ACHN (cell line): ENCODE measurements at regions not wholly inside any gene's neighbourhood (a gene's known extent, or its start where the extent isn't known, plus 50 kb on each side); places are given as distances from the start of the nearest gene placed in this dataset.

ENCODE experiments used
- DNase-seq: peaks from one replicate; pipeline ENCODE4 v3.0.0-alpha.2; 2015
- in situ Hi-C: cut with HindIII; loops from 2 replicates; pipeline ENCODE4 v1.10.0; 2017; ENCODE audit warnings: low sequenced_read_pairs, low pct_ligation_motif_present, low pct_unique_long_range_greater_than_20kb

DNA sequence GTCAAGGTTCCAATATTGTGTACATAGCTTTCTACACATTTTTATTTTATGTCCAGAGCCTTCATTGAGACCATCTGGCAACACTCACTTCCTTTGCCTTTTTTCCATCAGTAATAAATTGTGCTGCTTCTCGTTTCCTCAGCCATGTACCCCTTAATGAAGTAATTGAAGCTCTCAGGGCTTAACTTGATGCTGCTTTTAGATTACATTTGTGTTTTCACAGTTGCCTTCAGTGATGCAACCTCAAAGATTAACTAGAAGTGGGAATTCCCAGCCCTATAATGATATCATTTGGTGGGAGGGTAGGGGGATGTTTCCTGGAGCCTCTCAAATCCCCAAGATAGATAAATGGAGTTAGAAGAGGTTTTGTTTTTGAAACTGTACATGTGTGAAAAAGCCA lies 80.2 kb upstream of the KRR1 start:
- DNase-seq: no peak
- in situ Hi-C loops: no loop called here

- DNase-seq: no peak
- in situ Hi-C loops: no loop called here
These were observed 78.4 kb upstream of the KRR1 start for GRCh38 chr12:75589801-75590200.

- no peak for DNase-seq
- in situ Hi-C loops: no loop called here
These were observed 76.1 kb upstream of the KRR1 start for GRCh38 chr12:75587340-75588106.

DNA sequence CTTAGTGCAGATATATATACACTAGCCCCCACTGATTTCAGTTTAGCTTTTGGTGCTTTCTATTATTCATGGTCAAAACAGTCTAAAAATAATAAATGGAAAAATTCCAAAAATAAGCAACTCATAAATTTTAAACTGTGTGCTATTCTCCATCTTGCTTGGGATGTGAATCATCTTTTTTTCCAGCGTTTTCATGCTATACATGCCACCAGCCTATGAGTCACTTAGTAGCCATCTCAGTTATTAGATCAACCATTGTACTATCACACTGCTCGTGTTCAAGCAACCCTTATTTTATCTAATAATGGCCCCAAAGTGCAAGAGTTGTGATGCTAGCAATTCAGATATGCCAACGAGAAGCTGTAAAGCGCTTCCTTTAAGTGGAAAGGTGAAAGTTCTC lies 73.9 kb upstream of the KRR1 start:
- in situ Hi-C loops: no loop called here
- peak; percentile 77 for DNase-seq

GRCh38 chr12:75583355-75583754 lies 71.9 kb upstream of the KRR1 start:
- no peak for DNase-seq
- in situ Hi-C loops: no loop called here

DNA sequence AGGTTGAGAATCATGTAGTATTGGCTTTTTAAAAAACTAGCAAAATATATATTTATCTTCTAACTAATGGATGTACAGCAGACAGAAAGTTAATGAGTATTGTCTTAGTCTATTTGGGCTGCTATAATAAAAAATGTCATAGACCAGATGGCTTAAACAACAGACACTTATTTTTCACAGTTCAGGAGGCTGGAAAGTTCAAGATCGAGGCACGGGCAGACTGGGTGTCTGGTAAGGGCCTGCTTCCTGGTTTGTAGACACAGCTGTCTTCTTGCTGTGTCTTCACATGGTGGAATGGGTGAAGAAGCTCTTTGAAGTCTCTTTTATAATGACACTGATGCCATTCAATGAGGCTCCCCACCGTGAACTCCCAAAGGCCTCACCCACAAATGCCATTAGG lies 70.1 kb upstream of the KRR1 start:
- in situ Hi-C loops: no loop called here
- no peak for DNase-seq

DNA sequence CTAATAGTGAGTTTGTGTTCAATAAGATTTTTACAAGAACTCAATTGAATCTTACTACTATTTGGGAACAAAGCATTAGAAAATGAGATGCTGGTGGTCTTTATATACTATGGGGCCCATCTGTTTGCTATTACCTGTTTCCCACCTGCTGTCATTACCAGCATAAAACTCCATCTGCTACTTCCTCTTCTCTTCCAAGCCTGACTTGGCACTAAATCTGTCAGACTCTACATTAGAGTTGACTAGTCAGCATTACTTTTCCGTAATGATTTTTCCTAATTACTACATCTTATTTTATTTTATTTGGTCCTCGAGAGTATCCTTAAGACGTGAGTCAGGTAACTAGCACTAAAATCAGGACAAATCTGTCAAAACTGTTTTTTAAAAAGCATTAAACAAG lies 68.1 kb upstream of the KRR1 start:
- DNase-seq: no peak
- in situ Hi-C loops: no loop called here

GRCh38 chr12:75578546-75578945 lies 67.1 kb upstream of the KRR1 start:
- DNase-seq: no peak
- in situ Hi-C loops: no loop called here

DNA sequence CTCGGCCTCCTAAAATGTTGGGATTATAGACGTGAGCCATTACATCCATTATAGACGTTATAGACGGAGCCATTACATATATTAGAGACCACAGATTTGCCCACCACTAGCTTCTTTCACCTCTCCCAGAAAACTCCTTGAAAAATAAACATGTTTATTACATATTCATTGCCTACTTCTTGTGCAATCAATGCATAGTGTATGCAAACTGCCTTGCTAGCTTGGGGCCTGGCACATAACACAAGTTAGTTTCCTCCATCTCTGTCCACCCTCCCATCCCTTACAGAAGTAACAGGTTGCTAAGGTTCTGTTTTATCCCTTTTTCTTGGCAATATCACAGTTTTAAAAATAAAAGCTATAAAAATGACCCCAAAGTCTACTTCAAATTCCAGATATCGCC lies 66.4 kb upstream of the KRR1 start:
- no peak for DNase-seq
- in situ Hi-C loops: no loop called here

DNA sequence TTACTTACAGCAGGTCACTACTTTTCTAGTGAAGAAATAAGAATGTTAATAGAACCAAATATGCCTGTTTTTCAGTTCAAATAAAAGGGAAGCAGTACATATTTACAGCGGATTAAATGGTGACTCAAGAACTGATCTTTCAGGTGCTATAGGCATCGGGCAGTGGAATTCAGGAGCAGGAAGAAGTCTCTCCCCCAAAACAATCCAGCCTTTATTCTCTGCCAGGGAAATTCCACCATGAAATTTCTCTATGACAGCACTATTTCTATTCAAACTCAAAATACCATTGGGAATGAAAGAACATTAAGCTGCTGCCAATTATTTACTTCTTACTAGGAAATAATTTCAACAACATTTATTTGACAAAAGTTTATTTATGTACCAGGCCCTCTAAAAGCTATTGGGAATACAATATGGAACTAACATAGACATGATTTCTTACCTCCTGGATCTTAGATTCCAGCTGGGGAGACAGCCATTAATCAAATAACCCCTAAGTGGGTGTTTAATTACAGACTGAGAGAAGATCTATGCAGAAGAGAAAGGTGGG lies 60.3 kb upstream of the KRR1 start:
- in situ Hi-C loops: no loop called here
- DNase-seq: no peak

- no peak for DNase-seq
These were observed 59.8 kb upstream of the KRR1 start for GRCh38 chr12:75571204-75571603.

DNA sequence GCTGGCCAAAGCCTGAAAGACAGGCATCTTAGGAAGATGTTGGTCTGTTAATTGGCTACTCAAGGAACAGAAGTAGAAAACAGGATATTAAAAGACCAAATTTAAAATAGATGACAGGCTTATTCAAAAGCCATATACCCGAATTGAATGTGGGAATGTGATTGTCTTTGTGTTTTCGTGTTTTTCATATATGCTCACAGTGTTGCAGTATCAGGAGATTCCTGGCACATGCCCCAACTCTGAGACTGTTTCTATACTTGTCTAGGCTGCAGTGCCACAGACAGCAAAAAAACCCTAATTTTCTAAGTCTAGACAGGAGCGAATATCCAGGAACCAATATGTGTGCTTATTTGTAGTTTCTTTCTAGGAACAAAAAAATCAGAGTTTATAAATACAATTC lies 57.4 kb upstream of the KRR1 start:
- in situ Hi-C loops: no loop called here
- DNase-seq: no peak

More at GRCh38 chr12:75571204-75571603, 59.8 kb upstream of the KRR1 start:
- in situ Hi-C loops: no loop called here

- in situ Hi-C loops: no loop called here
- DNase-seq: no peak
These were observed 57.0 kb upstream of the KRR1 start for GRCh38 chr12:75568393-75568792.

GRCh38 chr12:75565795-75566194 lies 54.4 kb upstream of the KRR1 start:
- in situ Hi-C loops: no loop called here
- DNase-seq: no peak

DNA sequence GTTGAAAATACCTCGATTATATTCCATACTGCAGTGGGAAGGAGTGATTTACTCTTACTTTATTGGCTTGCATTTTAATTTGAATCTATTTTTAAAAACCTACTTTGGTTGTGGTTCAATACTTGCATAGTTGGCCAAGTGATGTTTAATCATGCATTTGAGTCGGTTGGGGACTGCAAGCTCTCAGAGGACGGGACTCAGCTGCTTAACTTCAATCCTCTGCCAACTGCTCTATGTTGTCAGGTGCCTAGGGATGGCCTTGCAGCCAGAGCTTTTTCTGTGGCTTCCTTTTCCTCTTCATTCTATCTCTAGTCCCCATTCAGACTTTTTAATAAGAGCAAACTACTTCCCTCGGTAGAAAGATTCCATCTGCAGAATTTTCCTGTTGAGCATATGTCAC lies 53.4 kb upstream of the KRR1 start:
- in situ Hi-C loops: no loop called here

GRCh38 chr12:75564398-75564797 lies 53.0 kb upstream of the KRR1 start:
- no peak for DNase-seq
- in situ Hi-C loops: no loop called here

More for the DNA sequence above, 53.4 kb upstream of the KRR1 start:
- no peak for DNase-seq

- in situ Hi-C loops: no loop called here
- no peak for DNase-seq
These were observed 51.9 kb upstream of the KRR1 start for GRCh38 chr12:75563351-75563750.

- in situ Hi-C loops: no loop called here
- DNase-seq: no peak
These were observed 50.5 kb upstream of the KRR1 start for GRCh38 chr12:75561921-75562320.
